ENCODE measurements at regions not wholly inside any gene's neighbourhood (a gene's known extent, or its start where the extent isn't known, plus 50 kb on each side); places are given as distances from the start of the nearest gene placed in this dataset.

DNA sequence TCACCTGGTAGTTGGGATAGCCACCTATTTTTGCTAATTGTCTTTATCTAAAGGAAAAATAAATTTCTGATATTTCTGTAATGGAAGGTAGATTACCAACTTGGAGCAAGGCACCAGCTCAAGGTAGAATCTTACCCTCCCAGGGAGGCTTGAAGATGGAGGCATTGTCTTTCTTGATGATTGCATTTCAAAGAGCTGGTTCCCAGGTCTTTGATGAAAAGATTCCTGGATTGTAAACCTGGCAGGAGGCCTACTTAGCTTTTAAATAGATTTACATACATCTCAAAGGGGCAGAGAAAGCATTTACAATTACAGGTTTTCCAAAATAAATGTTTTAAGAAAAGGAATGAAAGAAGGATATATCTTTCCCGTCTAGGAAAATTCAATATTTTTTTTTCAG is 729.2 kb downstream of the LRFN5 start:
- dilution Hi-C loops (cut with HindIII; ENCODE audit: low sequenced_read_pairs, unreplicated experiment): no loop called here
- no peaks in the 10 kb centered on the region for H3K27me3 ChIP-seq (ENCODE audit: control insufficient read depth, insufficient read depth, low read length)
- no peak overlapping the region for H2BK20ac ChIP-seq (ENCODE audit: low read depth, low read length)
- H2AK5ac ChIP-seq (ENCODE audit: low read depth, low read length): no peak overlapping the region
- ChIA-PET CTCF (no interaction called here), POLR2A (ENCODE audit: unreplicated experiment) (no interaction called here)
- no peak overlapping the region for H3K4me3 ChIP-seq (ENCODE audit: insufficient read depth, low read depth, low read length)
- no peak overlapping the region for H3K4ac ChIP-seq (ENCODE audit: low read depth, low read length)
- no peak overlapping the region for H3K14ac ChIP-seq (replicated peaks; ENCODE audit: low read depth, low read length)
- H3K9me1 ChIP-seq (ENCODE audit: insufficient read depth, low read length): no peaks in the 10 kb centered on the region
- in situ Hi-C loops (cut with MboI; ENCODE audit: low sequenced_read_pairs): no loop called here
- ATAC-seq (ENCODE audit: low read depth): no peak
- H3K23ac ChIP-seq (ENCODE audit: low read depth, low read length): no peak overlapping the region
- no peak for DNase-seq
- no peak overlapping the region for H3K4me2 ChIP-seq (ENCODE audit: low read depth, low read length)
- H2BK5ac ChIP-seq (ENCODE audit: low read depth, low read length, poor library complexity, severe bottlenecking): no peak overlapping the region
- BruUV-seq (replicated peaks): no TSS peak
- no peak overlapping the region for H3K27ac ChIP-seq (ENCODE audit: insufficient read depth, low read length)
- no peaks in the 10 kb centered on the region for H3K36me3 ChIP-seq (ENCODE audit: control insufficient read depth, insufficient read depth, low read length)
- H4K91ac ChIP-seq (ENCODE audit: insufficient read depth, low read depth, low read length): no peak overlapping the region
- no peaks in the 10 kb centered on the region for H3K79me1 ChIP-seq (ENCODE audit: low read depth in 1 of 2, low read length in 2 of 2)
- no peak overlapping the region for H3K9ac ChIP-seq (ENCODE audit: low read depth, low read length)
- no peak overlapping the region for H4K5ac ChIP-seq (ENCODE audit: low read depth, low read length)
- no peak overlapping the region for H4K8ac ChIP-seq (ENCODE audit: low read depth in 2 of 2, low read length in 2 of 2)
- no peak for TF ChIP-seq NFE2L2 (IDR thresholded peaks at IDR 0.05; ENCODE audit: low read depth, low read length)
- no peak for TF ChIP-seq USF2 (IDR thresholded peaks at IDR 0.05; ENCODE audit: low read depth, low read length)
- TF ChIP-seq MAZ (IDR thresholded peaks at IDR 0.05; ENCODE audit: borderline replicate concordance, low read depth, low read length): no peak
- TF ChIP-seq FOS (IDR thresholded peaks at IDR 0.05; ENCODE audit: low read depth, low read length): no peak
- TF ChIP-seq RCOR1 (IDR thresholded peaks at IDR 0.05; ENCODE audit: insufficient replicate concordance, low read length): no peak
- no peak for TF ChIP-seq RAD21 (IDR thresholded peaks at IDR 0.05; ENCODE audit: low read length)
- no peak for TF ChIP-seq MAFK (IDR thresholded peaks at IDR 0.05; ENCODE audit: low read depth, low read length)
- no peak for TF ChIP-seq RFX5 (IDR thresholded peaks at IDR 0.05; ENCODE audit: low read depth, low read length)
- no peak for TF ChIP-seq POLR2A (IDR thresholded peaks at IDR 0.05; ENCODE audit: low read depth, low read length)
- no peak for TF ChIP-seq CHD1 (IDR thresholded peaks at IDR 0.05; ENCODE audit: low read depth, low read length)
- TF ChIP-seq MXI1 (IDR thresholded peaks at IDR 0.05; ENCODE audit: borderline replicate concordance, low read depth, low read length): no peak
- no peak overlapping the region for H2AK9ac ChIP-seq (replicated peaks; ENCODE audit: low read depth, low read length, poor library complexity)
- no peaks in the 10 kb centered on the region for H3K4me1 ChIP-seq (ENCODE audit: control insufficient read depth, insufficient read depth, low read length)
- H2BK120ac ChIP-seq (ENCODE audit: low read depth, low read length): no peak overlapping the region
- H3K56ac ChIP-seq (ENCODE audit: extremely low read depth, insufficient read depth, low read length): no peak overlapping the region
- H3K9me3 ChIP-seq (ENCODE audit: control insufficient read depth, insufficient read depth, low read length): no peaks in the 10 kb centered on the region
- no peaks in the 10 kb centered on the region for H4K20me1 ChIP-seq (ENCODE audit: insufficient read depth, low read length)
- no peak overlapping the region for H2BK15ac ChIP-seq (ENCODE audit: low read depth, low read length)
- WGBS, 2 experiments (ENCODE audit: extremely low coverage in 2 of 2, insufficient read length in 1 of 2): no CpG with 5 or more reads among the region's 1 CpG
- no peak overlapping the region for H3K18ac ChIP-seq (ENCODE audit: low read depth, low read length)
- no peak overlapping the region for H2AFZ ChIP-seq (replicated peaks; ENCODE audit: low read length, poor library complexity)
- intact Hi-C loops (cut with micrococcal nuclease): no loop called here
